GM23338 (cell line): ENCODE measurements at regions not wholly inside any gene's neighbourhood (a gene's known extent, or its start where the extent isn't known, plus 50 kb on each side); places are given as distances from the start of the nearest gene placed in this dataset.

Source experiments
- CREB1 ChIP-seq: fragments of 250-450 bp; sonication (Bioruptor Pico); IDR thresholded peaks from 2 replicates; pipeline ENCODE4 v1.5.0; 2020; ENCODE audit warnings: low read depth, mild to moderate bottlenecking, moderate library complexity
- EZH2 ChIP-seq: fragments of 200-600 bp; sonication (generic); IDR thresholded peaks from one replicate; pipeline ENCODE4 v1.8.0; 2017; ENCODE audit warnings: antibody characterized with exemption, mild to moderate bottlenecking, low read depth; ENCODE audit not compliant: unreplicated experiment
- EZH2phosphoT487 ChIP-seq: fragments of 200-600 bp; sonication (generic); IDR thresholded peaks from one replicate; pipeline ENCODE4 v1.8.1; 2018; ENCODE audit warnings: antibody characterized with exemption; ENCODE audit not compliant: unreplicated experiment
- JUNB ChIP-seq: IDR thresholded peaks from one replicate; pipeline ENCODE4 v1.6.1; 2016; ENCODE audit warnings: antibody characterized with exemption; ENCODE audit not compliant: unreplicated experiment
- NANOG ChIP-seq: IDR thresholded peaks from 2 replicates; pipeline ENCODE4 v1.6.1; 2016; ENCODE audit warnings: antibody characterized with exemption, borderline replicate concordance
- POLR2AphosphoS5 ChIP-seq: IDR thresholded peaks from 2 replicates; pipeline ENCODE4 v1.6.1; 2016; ENCODE audit warnings: antibody characterized with exemption, low read depth
- STAT1 ChIP-seq: IDR thresholded peaks from one replicate; pipeline ENCODE4 v1.6.1; 2016; ENCODE audit warnings: antibody characterized with exemption; ENCODE audit not compliant: unreplicated experiment
- TF ChIP-seq, protein P1 (sequence below), 2 experiments: fragments of 200-600 bp in 1 of 2; sonication (generic) in 1 of 2; conservative IDR thresholded peaks; 2 replicates each; pipeline versions ENCODE4 v1.5.1 to v1.6.1; 2016 to 2017; ENCODE audit warnings: antibody characterized with exemption in 2 of 2, low read depth in 2 of 2, mild to moderate bottlenecking in 2 of 2, moderate library complexity in 1 of 2
- TF ChIP-seq, protein P2 (sequence below): IDR thresholded peaks from one replicate; pipeline ENCODE4 v1.6.1; 2018; ENCODE audit warnings: antibody characterized with exemption; ENCODE audit not compliant: unreplicated experiment

DNA sequence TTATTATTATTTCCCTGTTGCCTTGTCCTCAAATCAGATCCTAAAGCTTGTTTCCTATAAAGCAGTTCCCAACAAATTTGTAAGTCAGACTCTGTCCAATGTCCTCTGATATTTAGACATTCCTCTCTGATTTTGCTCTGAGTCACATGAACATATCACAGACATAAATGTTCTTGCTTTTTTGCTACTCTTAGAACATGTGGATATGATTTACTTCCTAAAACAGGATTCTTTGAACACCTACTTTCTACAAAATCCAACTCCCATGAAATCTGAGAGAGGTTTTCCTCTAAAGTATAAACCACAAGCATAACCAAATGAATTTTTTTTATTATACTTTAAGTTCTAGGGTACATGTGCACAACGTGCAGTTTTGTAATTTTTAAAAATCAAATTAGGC lies 181.3 kb upstream of the SLC38A2 start:
- TF ChIP-seq, protein P1, sequence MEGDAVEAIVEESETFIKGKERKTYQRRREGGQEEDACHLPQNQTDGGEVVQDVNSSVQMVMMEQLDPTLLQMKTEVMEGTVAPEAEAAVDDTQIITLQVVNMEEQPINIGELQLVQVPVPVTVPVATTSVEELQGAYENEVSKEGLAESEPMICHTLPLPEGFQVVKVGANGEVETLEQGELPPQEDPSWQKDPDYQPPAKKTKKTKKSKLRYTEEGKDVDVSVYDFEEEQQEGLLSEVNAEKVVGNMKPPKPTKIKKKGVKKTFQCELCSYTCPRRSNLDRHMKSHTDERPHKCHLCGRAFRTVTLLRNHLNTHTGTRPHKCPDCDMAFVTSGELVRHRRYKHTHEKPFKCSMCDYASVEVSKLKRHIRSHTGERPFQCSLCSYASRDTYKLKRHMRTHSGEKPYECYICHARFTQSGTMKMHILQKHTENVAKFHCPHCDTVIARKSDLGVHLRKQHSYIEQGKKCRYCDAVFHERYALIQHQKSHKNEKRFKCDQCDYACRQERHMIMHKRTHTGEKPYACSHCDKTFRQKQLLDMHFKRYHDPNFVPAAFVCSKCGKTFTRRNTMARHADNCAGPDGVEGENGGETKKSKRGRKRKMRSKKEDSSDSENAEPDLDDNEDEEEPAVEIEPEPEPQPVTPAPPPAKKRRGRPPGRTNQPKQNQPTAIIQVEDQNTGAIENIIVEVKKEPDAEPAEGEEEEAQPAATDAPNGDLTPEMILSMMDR (conservative IDR thresholded peaks at IDR 0.05; ENCODE audit: low read depth in 2 of 2): no peak
- no peak for TF ChIP-seq STAT1
- no peak for TF ChIP-seq EZH2
- TF ChIP-seq POLR2AphosphoS5: no peak
- TF ChIP-seq CREB1 (CRISPR knock-in tag): no peak
- TF ChIP-seq, protein P2, sequence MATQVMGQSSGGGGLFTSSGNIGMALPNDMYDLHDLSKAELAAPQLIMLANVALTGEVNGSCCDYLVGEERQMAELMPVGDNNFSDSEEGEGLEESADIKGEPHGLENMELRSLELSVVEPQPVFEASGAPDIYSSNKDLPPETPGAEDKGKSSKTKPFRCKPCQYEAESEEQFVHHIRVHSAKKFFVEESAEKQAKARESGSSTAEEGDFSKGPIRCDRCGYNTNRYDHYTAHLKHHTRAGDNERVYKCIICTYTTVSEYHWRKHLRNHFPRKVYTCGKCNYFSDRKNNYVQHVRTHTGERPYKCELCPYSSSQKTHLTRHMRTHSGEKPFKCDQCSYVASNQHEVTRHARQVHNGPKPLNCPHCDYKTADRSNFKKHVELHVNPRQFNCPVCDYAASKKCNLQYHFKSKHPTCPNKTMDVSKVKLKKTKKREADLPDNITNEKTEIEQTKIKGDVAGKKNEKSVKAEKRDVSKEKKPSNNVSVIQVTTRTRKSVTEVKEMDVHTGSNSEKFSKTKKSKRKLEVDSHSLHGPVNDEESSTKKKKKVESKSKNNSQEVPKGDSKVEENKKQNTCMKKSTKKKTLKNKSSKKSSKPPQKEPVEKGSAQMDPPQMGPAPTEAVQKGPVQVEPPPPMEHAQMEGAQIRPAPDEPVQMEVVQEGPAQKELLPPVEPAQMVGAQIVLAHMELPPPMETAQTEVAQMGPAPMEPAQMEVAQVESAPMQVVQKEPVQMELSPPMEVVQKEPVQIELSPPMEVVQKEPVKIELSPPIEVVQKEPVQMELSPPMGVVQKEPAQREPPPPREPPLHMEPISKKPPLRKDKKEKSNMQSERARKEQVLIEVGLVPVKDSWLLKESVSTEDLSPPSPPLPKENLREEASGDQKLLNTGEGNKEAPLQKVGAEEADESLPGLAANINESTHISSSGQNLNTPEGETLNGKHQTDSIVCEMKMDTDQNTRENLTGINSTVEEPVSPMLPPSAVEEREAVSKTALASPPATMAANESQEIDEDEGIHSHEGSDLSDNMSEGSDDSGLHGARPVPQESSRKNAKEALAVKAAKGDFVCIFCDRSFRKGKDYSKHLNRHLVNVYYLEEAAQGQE: no peak
- no peak for TF ChIP-seq JUNB
- no peak for TF ChIP-seq EZH2phosphoT487
- TF ChIP-seq NANOG: no peak
